SK-N-SH (cell line): ENCODE measurements at regions not wholly inside any gene's neighbourhood (a gene's known extent, or its start where the extent isn't known, plus 50 kb on each side); places are given as distances from the start of the nearest gene placed in this dataset.

Experiments
- CTCF ChIA-PET: fragments of 300-600, 350-600 bp; formaldehyde crosslinking; extraction: SDS; loops from one replicate; lab custom pipeline; 2021; lab: Yijun Ruan, JAX
- POLR2A ChIA-PET: fragments of 350-600 bp; sonication (Branson Sonifier 250); formaldehyde crosslinking; extraction: SDS; loops from one replicate; lab custom pipeline; 2020; ENCODE audit warnings: antibody characterized with exemption, inconsistent platforms; lab: Yijun Ruan, JAX
- DNase-seq: peaks from one replicate; pipeline ENCODE4 v3.0.0; 2012
- H2AFZ ChIP-seq: fragments of 200-600 bp; sonication (generic); 2 replicates; pipeline ENCODE4 v1.8.1; 2016; ENCODE audit warnings: antibody characterized with exemption, mild to moderate bottlenecking, low read depth
- H3F3A ChIP-seq: fragments of 200-600 bp; sonication (generic); replicated peaks from 2 replicates; pipeline ENCODE3; 2016; ENCODE audit warnings: antibody characterized with exemption, mild to moderate bottlenecking; ENCODE audit not compliant: insufficient read depth
- H3K27ac ChIP-seq, 2 experiments: fragments of 200-500 bp in 1 of 2; fragments of 200-600 bp in 1 of 2; sonication (Bioruptor generic) in 1 of 2; sonication (generic), shearing (Covaris generic) in 1 of 2; 2 replicates each; pipeline versions ENCODE4 v1.5.1 to v1.6.1; 2014 to 2016; ENCODE audit warnings: low read depth in 2 of 2, inconsistent platforms in 1 of 2, low read length in 1 of 2, mild to moderate bottlenecking in 1 of 2, mixed read lengths in 1 of 2
- H3K27me3 ChIP-seq: fragments of 200-600 bp; sonication (generic), shearing (Covaris generic); 2 replicates; pipeline ENCODE4 v1.6.1; 2016; ENCODE audit warnings: mixed run types; ENCODE audit not compliant: insufficient read depth
- H3K36me3 ChIP-seq, 2 experiments: fragments of 200-500 bp in 1 of 2; fragments of 200-600 bp in 1 of 2; sonication (Bioruptor generic) in 1 of 2; sonication (generic) in 1 of 2; replicated peaks in 1 of 2; 2 replicates each; pipeline versions ENCODE3 to v1.5.1; 2014 to 2016; ENCODE audit warnings: low read length in 1 of 2, mild to moderate bottlenecking in 1 of 2; ENCODE audit not compliant: insufficient read depth in 2 of 2, control insufficient read depth in 1 of 2
- H3K4me1 ChIP-seq, 2 experiments: fragments of 200-500 bp in 1 of 2; fragments of 200-600 bp in 1 of 2; sonication (Bioruptor generic) in 1 of 2; sonication (generic), shearing (Covaris generic) in 1 of 2; 2 replicates each; pipeline versions ENCODE4 v1.5.1 to v1.6.1; 2014 to 2016; ENCODE audit warnings: low read depth in 1 of 2, low read length in 1 of 2, mixed run types in 1 of 2; ENCODE audit not compliant: insufficient read depth in 2 of 2, control insufficient read depth in 1 of 2
- H3K4me2 ChIP-seq: fragments of 200-600 bp; sonication (generic), shearing (Covaris generic); 2 replicates; pipeline ENCODE4 v1.6.1; 2017; ENCODE audit warnings: mixed run types
- H3K4me3 ChIP-seq, 2 experiments: fragments of 200-500 bp in 1 of 2; fragments of 200-600 bp in 1 of 2; sonication (Bioruptor generic) in 1 of 2; sonication (generic), shearing (Covaris generic) in 1 of 2; 2 replicates each; pipeline versions ENCODE4 v1.5.1 to v1.8.1; 2014 to 2016; ENCODE audit warnings: low read depth in 2 of 2, inconsistent platforms in 1 of 2, low read length in 1 of 2, mild to moderate bottlenecking in 1 of 2, mixed read lengths in 1 of 2, moderate library complexity in 1 of 2
- H3K79me2 ChIP-seq: fragments of 200-600 bp; sonication (generic); 2 replicates; pipeline ENCODE4 v1.8.1; 2017; ENCODE audit warnings: mild to moderate bottlenecking; ENCODE audit not compliant: insufficient read depth
- H3K9ac ChIP-seq: fragments of 200-600 bp; sonication (generic); 2 replicates; pipeline ENCODE4 v1.6.1; 2017; ENCODE audit warnings: mixed run types
- H3K9me2 ChIP-seq: fragments of 200-600 bp; sonication (generic); 2 replicates; pipeline ENCODE4 v1.6.1; 2017; ENCODE audit warnings: mixed run types
- H3K9me3 ChIP-seq: fragments of 200-600 bp; sonication (generic); 2 replicates; pipeline ENCODE4 v1.6.1; 2017; ENCODE audit warnings: mixed run types, mild to moderate bottlenecking, moderate library complexity
- H4K20me1 ChIP-seq: fragments of 200-600 bp; sonication (generic); 2 replicates; pipeline ENCODE4 v1.6.1; 2017; ENCODE audit warnings: mild to moderate bottlenecking, mixed run types; ENCODE audit not compliant: insufficient read depth
- CHD2 ChIP-seq: fragments of 150-350 bp; IDR thresholded peaks from 2 replicates; pipeline ENCODE4 v1.6.1; 2018; ENCODE audit warnings: low read length; ENCODE audit not compliant: partially characterized antibody
- EP300 ChIP-seq, 2 experiments: IDR thresholded peaks; 2 replicates each; pipeline versions ENCODE4 v1.4.0 to v1.6.1; 2012; ENCODE audit warnings: borderline replicate concordance in 1 of 2, low read depth in 1 of 2, low read length in 1 of 2
- EZH2phosphoT487 ChIP-seq: fragments of 200-600 bp; sonication (generic); IDR thresholded peaks from 2 replicates; pipeline ENCODE4 v1.6.1; 2017; ENCODE audit warnings: low read depth, mixed run types, mild to moderate bottlenecking, antibody characterized with exemption, moderate library complexity, borderline replicate concordance
- FOSL2 ChIP-seq: IDR thresholded peaks from 2 replicates; pipeline ENCODE4 v1.4.0; 2012; ENCODE audit warnings: low read depth, mild to moderate bottlenecking, moderate library complexity, borderline replicate concordance
- JUND ChIP-seq: IDR thresholded peaks from 2 replicates; pipeline ENCODE4 v1.4.0; 2012
- NFIC ChIP-seq: IDR thresholded peaks from 2 replicates; pipeline ENCODE4 v1.4.0; 2012; ENCODE audit warnings: borderline replicate concordance
- POLR2AphosphoS5 ChIP-seq: IDR thresholded peaks from 2 replicates; pipeline ENCODE4 v1.6.1; 2012; ENCODE audit warnings: low read depth, low read length
- RCOR1 ChIP-seq: fragments of 150-350 bp; IDR thresholded peaks from 2 replicates; pipeline ENCODE4 v1.6.1; 2017; ENCODE audit warnings: antibody characterized with exemption, low read length
- RXRA ChIP-seq: IDR thresholded peaks from 2 replicates; pipeline ENCODE4 v1.4.0; 2012; ENCODE audit warnings: low read depth, mild to moderate bottlenecking, borderline replicate concordance
- WGBS: methylation state at CpG from one replicate; pipeline ENCODE4 v1.1.6; 2017; ENCODE audit warnings: low lambda C conversion rate; 5-methylcytosine and 5-hydroxymethylcytosine counted together
- TF ChIP-seq, protein P1 (sequence below): fragments of 150-350 bp; IDR thresholded peaks from 2 replicates; pipeline ENCODE4 v1.6.1; 2016; ENCODE audit warnings: mild to moderate bottlenecking, low read depth, low read length
- TF ChIP-seq, protein P2 (sequence below): fragments of 200-600 bp; sonication (generic); IDR thresholded peaks from 2 replicates; pipeline ENCODE4 v1.6.1; 2017; ENCODE audit warnings: antibody characterized with exemption, mild to moderate bottlenecking, moderate library complexity
- TF ChIP-seq, protein P3 (sequence below): IDR thresholded peaks from 2 replicates; pipeline ENCODE4; 2012

DNA sequence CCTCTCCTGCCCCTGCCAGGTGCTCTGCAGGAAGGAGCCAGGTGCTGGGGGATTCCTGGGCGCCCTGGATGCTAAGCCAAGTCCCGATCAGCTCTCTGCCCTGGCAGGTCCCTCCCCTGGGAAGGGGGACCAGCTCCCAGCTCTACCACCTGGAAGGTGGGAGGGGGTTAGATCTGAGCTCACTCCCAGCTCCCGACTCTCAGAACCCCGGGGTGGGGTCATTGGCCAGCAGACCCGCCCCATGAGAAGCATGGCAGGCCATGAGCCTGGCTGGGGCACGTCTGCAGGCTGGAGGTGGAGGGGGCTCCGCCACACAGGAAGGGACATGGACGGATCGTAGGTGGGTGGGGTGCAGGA, 83.4 kb upstream of the NKX1-1 start (continued):
- TF ChIP-seq, protein P1, sequence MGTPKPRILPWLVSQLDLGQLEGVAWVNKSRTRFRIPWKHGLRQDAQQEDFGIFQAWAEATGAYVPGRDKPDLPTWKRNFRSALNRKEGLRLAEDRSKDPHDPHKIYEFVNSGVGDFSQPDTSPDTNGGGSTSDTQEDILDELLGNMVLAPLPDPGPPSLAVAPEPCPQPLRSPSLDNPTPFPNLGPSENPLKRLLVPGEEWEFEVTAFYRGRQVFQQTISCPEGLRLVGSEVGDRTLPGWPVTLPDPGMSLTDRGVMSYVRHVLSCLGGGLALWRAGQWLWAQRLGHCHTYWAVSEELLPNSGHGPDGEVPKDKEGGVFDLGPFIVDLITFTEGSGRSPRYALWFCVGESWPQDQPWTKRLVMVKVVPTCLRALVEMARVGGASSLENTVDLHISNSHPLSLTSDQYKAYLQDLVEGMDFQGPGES = no peak
- no peak for TF ChIP-seq CHD2
- TF ChIP-seq POLR2AphosphoS5 = no peak
- TF ChIP-seq, protein P2, sequence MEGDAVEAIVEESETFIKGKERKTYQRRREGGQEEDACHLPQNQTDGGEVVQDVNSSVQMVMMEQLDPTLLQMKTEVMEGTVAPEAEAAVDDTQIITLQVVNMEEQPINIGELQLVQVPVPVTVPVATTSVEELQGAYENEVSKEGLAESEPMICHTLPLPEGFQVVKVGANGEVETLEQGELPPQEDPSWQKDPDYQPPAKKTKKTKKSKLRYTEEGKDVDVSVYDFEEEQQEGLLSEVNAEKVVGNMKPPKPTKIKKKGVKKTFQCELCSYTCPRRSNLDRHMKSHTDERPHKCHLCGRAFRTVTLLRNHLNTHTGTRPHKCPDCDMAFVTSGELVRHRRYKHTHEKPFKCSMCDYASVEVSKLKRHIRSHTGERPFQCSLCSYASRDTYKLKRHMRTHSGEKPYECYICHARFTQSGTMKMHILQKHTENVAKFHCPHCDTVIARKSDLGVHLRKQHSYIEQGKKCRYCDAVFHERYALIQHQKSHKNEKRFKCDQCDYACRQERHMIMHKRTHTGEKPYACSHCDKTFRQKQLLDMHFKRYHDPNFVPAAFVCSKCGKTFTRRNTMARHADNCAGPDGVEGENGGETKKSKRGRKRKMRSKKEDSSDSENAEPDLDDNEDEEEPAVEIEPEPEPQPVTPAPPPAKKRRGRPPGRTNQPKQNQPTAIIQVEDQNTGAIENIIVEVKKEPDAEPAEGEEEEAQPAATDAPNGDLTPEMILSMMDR = no peak
- TF ChIP-seq, protein P3, sequence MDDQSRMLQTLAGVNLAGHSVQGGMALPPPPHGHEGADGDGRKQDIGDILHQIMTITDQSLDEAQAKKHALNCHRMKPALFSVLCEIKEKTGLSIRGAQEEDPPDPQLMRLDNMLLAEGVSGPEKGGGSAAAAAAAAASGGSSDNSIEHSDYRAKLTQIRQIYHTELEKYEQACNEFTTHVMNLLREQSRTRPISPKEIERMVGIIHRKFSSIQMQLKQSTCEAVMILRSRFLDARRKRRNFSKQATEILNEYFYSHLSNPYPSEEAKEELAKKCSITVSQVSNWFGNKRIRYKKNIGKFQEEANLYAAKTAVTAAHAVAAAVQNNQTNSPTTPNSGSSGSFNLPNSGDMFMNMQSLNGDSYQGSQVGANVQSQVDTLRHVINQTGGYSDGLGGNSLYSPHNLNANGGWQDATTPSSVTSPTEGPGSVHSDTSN = no peak
- no peak for TF ChIP-seq RXRA

DNA sequence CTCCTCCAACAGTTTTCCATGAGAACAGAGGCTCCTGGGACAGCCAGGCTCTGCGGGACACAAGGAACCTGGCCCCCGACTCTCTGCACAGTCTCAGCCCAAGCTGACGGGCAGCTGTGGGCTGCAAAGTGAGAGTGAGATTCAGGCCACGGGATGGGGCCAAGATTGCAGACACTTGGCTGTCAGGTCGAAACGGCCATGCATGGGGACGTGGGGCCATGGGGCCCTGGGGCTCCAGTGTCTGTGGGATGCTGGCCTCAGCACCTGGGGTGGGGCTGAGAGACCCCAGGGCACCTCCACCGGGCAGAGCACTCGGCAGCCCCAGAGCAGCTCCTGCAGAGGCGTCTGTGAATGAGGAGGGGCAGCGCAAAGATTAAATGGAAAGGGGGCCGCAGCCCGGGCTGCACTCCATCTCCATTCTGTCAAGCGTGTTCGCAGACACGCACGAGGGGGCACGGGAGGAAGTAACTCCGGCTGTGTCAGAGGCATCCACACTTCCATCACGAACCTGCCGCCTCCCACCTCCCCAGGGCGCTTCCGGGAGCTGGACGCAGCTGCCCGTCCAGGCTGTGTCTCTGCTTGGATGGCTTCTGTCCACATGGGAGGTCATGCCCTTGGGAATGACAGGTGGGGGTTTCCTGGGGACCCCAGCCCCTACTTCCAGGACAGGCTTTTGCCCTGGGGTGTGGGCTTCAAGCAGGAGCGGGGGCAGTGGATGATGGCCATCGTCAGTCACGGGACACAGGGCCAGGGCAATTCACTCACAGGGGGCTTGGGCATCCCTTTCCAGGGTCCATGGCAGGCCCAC, 82.8 kb upstream of the NKX1-1 start:
- Histone ChIP-seq H3K27ac (no peak overlapping the region), H3K4me2 (no peak overlapping the region), H3K36me3 (no peaks in the 10 kb centered on the region), H3K4me3 (no peak overlapping the region), H3K27me3 (peaks cover 51% of the 10 kb centered on the region), H3K9me2 (no peaks in the 10 kb centered on the region), H3K4me1 (peaks cover 0 to 7% of the 10 kb centered on the region in 2 experiments; a peak in 1 of 4 replicates), H3K79me2 (no peaks in the 10 kb centered on the region), H2AFZ (no peak overlapping the region), H4K20me1 (no peaks in the 10 kb centered on the region), H3K9me3 (no peaks in the 10 kb centered on the region), H3F3A (no peaks in the 10 kb centered on the region), H3K9ac (no peak overlapping the region)
- no peak for DNase-seq
- 3% methylated on average over 16 of the region's 28 CpGs for whole genome bisulfite sequencing
- TF ChIP-seq EZH2phosphoT487 (no peak), NFIC (no peak), EP300 (IDR thresholded peaks at IDR 0.05; ENCODE audit: borderline replicate concordance in 1 of 2, low read depth in 1 of 2, low read length in 1 of 2) (no peak), RCOR1 (no peak), JUND (no peak), FOSL2 (no peak), CHD2 (no peak)
- TF ChIP-seq, protein P1 = no peak
- TF ChIP-seq, protein P3 = no peak
- TF ChIP-seq, protein P2 = no peak
- POLR2A ChIA-PET = no interaction called here
- CTCF ChIA-PET = interaction anchor here (1.2 to 6.1 kb wide), 5 partner anchors 24 to 140 kb away, joined by 3 to 21 read pairs (median 5); no protein-coding TSS in a partner anchor
